BE2C (cell line): ENCODE measurements at regions not wholly inside any gene's neighbourhood (a gene's known extent, or its start where the extent isn't known, plus 50 kb on each side); places are given as distances from the start of the nearest gene placed in this dataset.

Experiments
- DNase-seq: peaks from one replicate; pipeline ENCODE4 v3.0.0-alpha.2; 2020
- H3K27me3 ChIP-seq: fragments of 250-450 bp; sonication (Bioruptor Pico); 2 replicates; pipeline ENCODE4 v1.5.1; 2020; ENCODE audit warnings: mild to moderate bottlenecking
- H3K36me3 ChIP-seq: fragments of 250-450 bp; sonication (Bioruptor Pico); 2 replicates; pipeline ENCODE4 v1.5.1; 2020; ENCODE audit warnings: mild to moderate bottlenecking
- H3K4me1 ChIP-seq: fragments of 250-450 bp; sonication (Bioruptor Pico); 2 replicates; pipeline ENCODE4 v1.5.1; 2020
- H3K4me3 ChIP-seq: 2 replicates; pipeline ENCODE4 v1.5.1; 2011; ENCODE audit warnings: low read depth, low read length
- H3K9me3 ChIP-seq: fragments of 250-450 bp; sonication (Bioruptor Pico); 2 replicates; pipeline ENCODE4 v1.5.1; 2020
- CTCF ChIP-seq: IDR thresholded peaks from 2 replicates; pipeline ENCODE4 v1.5.1; 2012; ENCODE audit warnings: mild to moderate bottlenecking, low read depth, low read length

- no peaks in the 10 kb centered on the region for H3K27me3 ChIP-seq
- H3K9me3 ChIP-seq = no peaks in the 10 kb centered on the region
- no peaks in the 10 kb centered on the region for H3K36me3 ChIP-seq
- no peak overlapping the region for H3K4me3 ChIP-seq
- H3K4me1 ChIP-seq = no peaks in the 10 kb centered on the region; the same call in 1 of the 2 replicates
- no peak for DNase-seq
- TF ChIP-seq CTCF = no peak
Observed at GRCh38 chr20:24752612-24753011, 196.5 kb upstream of the CST7 start.

GRCh38 chr20:24753130-24753529 lies 195.9 kb upstream of the CST7 start:
- no peak for DNase-seq
- no peaks in the 10 kb centered on the region for H3K36me3 ChIP-seq
- TF ChIP-seq CTCF = no peak
- no peaks in the 10 kb centered on the region for H3K9me3 ChIP-seq
- no peaks in the 10 kb centered on the region; the same call in 1 of the 2 replicates for H3K4me1 ChIP-seq
- H3K4me3 ChIP-seq = no peak overlapping the region
- no peaks in the 10 kb centered on the region for H3K27me3 ChIP-seq

- DNase-seq = no peak
- no peak for TF ChIP-seq CTCF
- no peak overlapping the region for H3K4me3 ChIP-seq
- H3K9me3 ChIP-seq = no peaks in the 10 kb centered on the region
- H3K27me3 ChIP-seq = no peaks in the 10 kb centered on the region
- no peaks in the 10 kb centered on the region; the same call in 1 of the 2 replicates for H3K4me1 ChIP-seq
- no peaks in the 10 kb centered on the region for H3K36me3 ChIP-seq
Observed at GRCh38 chr20:24754691-24755090, 194.4 kb upstream of the CST7 start.

GRCh38 chr20:24755411-24755922 lies 193.6 kb upstream of the CST7 start:
- H3K9me3 ChIP-seq = no peaks in the 10 kb centered on the region
- DNase-seq = no peak
- H3K36me3 ChIP-seq = no peaks in the 10 kb centered on the region
- no peak overlapping the region for H3K4me3 ChIP-seq
- no peaks in the 10 kb centered on the region for H3K27me3 ChIP-seq
- no peak for TF ChIP-seq CTCF
- no peaks in the 10 kb centered on the region; the same call in 1 of the 2 replicates for H3K4me1 ChIP-seq

GRCh38 chr20:24756292-24757025 lies 192.6 kb upstream of the CST7 start:
- Histone ChIP-seq H3K4me1 (no peaks in the 10 kb centered on the region; the same call in 1 of the 2 replicates), H3K9me3 (no peaks in the 10 kb centered on the region), H3K27me3 (no peaks in the 10 kb centered on the region), H3K4me3 (no peak overlapping the region), H3K36me3 (no peaks in the 10 kb centered on the region)
- TF ChIP-seq CTCF = no peak
- no peak for DNase-seq
